Hypothalamus (tissue), 51 donors: ENCODE measurements at regions not wholly inside any gene's neighbourhood (a gene's known extent, or its start where the extent isn't known, plus 50 kb on each side); places are given as distances from the start of the nearest gene placed in this dataset.
A peak's percentile ranks its signal among the peaks of the same experiment; 100 is the strongest.

Experiments
- DNase-seq, 51 donors: peaks; one replicate each; lab custom pipeline; 2025; lab: John Stamatoyannopoulos, UW

- no peak for DNase-seq
These were observed 914.4 kb upstream of the SEMA6A start for GRCh38 chr5:117488976-117489500.

GRCh38 chr5:117487556-117487955, 912.9 kb upstream of the SEMA6A start:
- DNase-seq: no peak

GRCh38 chr5:117486879-117487391, 912.3 kb upstream of the SEMA6A start:
- DNase-seq: no peak

- no peak for DNase-seq
These were observed 911.6 kb upstream of the SEMA6A start for GRCh38 chr5:117486261-117486660.

GRCh38 chr5:117475919-117476318, 901.3 kb upstream of the SEMA6A start:
- DNase-seq: no peak

- DNase-seq: peak in 1 of 51 donors; percentile 15
These were observed 898.5 kb upstream of the SEMA6A start for GRCh38 chr5:117473165-117473564.

GRCh38 chr5:117463881-117464570, 889.4 kb upstream of the SEMA6A start:
- DNase-seq: no peak

GRCh38 chr5:117461966-117462365, 887.3 kb upstream of the SEMA6A start:
- no peak for DNase-seq

GRCh38 chr5:117461403-117461802, 886.8 kb upstream of the SEMA6A start:
- DNase-seq: no peak

- no peak for DNase-seq
These were observed 883.0 kb upstream of the SEMA6A start for GRCh38 chr5:117457656-117458055.

- no peak for DNase-seq
These were observed 882.3 kb upstream of the SEMA6A start for GRCh38 chr5:117456866-117457470.

- DNase-seq: no peak
These were observed 880.9 kb upstream of the SEMA6A start for GRCh38 chr5:117455236-117456233.

GRCh38 chr5:117454716-117455212, 880.1 kb upstream of the SEMA6A start:
- peak in 4 of 51 donors; percentile 0 to 8 (median 1) for DNase-seq

GRCh38 chr5:117436846-117437245, 862.2 kb upstream of the SEMA6A start:
- no peak for DNase-seq

- no peak for DNase-seq
These were observed 860.6 kb upstream of the SEMA6A start for GRCh38 chr5:117435203-117435602.

GRCh38 chr5:117434254-117434653, 859.6 kb upstream of the SEMA6A start:
- no peak for DNase-seq

GRCh38 chr5:117433818-117434217, 859.2 kb upstream of the SEMA6A start:
- DNase-seq: no peak

GRCh38 chr5:117431091-117431490, 856.5 kb upstream of the SEMA6A start:
- no peak for DNase-seq

GRCh38 chr5:117425163-117425562, 850.5 kb upstream of the SEMA6A start:
- no peak for DNase-seq

GRCh38 chr5:117424559-117424958, 849.9 kb upstream of the SEMA6A start:
- no peak for DNase-seq

GRCh38 chr5:117417501-117417900, 842.9 kb upstream of the SEMA6A start:
- no peak for DNase-seq
